ENCODE measurements at regions not wholly inside any gene's neighbourhood (a gene's known extent, or its start where the extent isn't known, plus 50 kb on each side); places are given as distances from the start of the nearest gene placed in this dataset.

GRCh38 chr5:2803751-2804150 lies 52.3 kb upstream of the IRX2 start:
- Histone ChIP-seq H3K27me3 (ENCODE audit: insufficient read depth, low read length, poor library complexity) (no peaks in the 10 kb centered on the region), H3K27ac (ENCODE audit: low read length) (no peak overlapping the region), H4K20me1 (ENCODE audit: insufficient read depth, low read length) (no peaks in the 10 kb centered on the region), H3K9me3 (ENCODE audit: insufficient read depth, low read length, severe bottlenecking) (no peaks in the 10 kb centered on the region), H3K79me2 (ENCODE audit: insufficient read depth, low read length) (no peaks in the 10 kb centered on the region), H2AFZ (ENCODE audit: low read depth, low read length) (no peak overlapping the region), H3K4me3 (ENCODE audit: low read depth in 1 of 2, low read length in 2 of 2) (no peak overlapping the region), H3K4me2 (ENCODE audit: insufficient read depth, low read length) (no peak overlapping the region), H3K9ac (ENCODE audit: low read depth, low read length) (no peak overlapping the region), H3K36me3 (ENCODE audit: insufficient read depth, low read length) (no peaks in the 10 kb centered on the region), H3K4me1 (ENCODE audit: insufficient read depth, low read length) (no peaks in the 10 kb centered on the region)
- no peak for DNase-seq
- ATAC-seq (ENCODE audit: insufficient read depth, low read depth) = no peak
- TF ChIP-seq CTCF (IDR thresholded peaks at IDR 0.05; ENCODE audit: borderline replicate concordance, extremely low read depth, low read length, poor library complexity, severe bottlenecking) = no peak
- TF ChIP-seq EZH2 (IDR thresholded peaks at IDR 0.05; ENCODE audit: borderline replicate concordance, low read depth, low read length, severe bottlenecking) = no peak

GRCh38 chr5:2802693-2803365 lies 51.4 kb upstream of the IRX2 start:
- H3K9ac ChIP-seq (ENCODE audit: low read depth, low read length) = no peak overlapping the region
- no peaks in the 10 kb centered on the region for H3K27me3 ChIP-seq (ENCODE audit: insufficient read depth, low read length, poor library complexity)
- no peak overlapping the region for H3K4me2 ChIP-seq (ENCODE audit: insufficient read depth, low read length)
- H3K4me3 ChIP-seq (ENCODE audit: low read depth in 1 of 2, low read length in 2 of 2) = no peak overlapping the region
- H4K20me1 ChIP-seq (ENCODE audit: insufficient read depth, low read length) = no peaks in the 10 kb centered on the region
- H3K79me2 ChIP-seq (ENCODE audit: insufficient read depth, low read length) = no peaks in the 10 kb centered on the region
- H3K4me1 ChIP-seq (ENCODE audit: insufficient read depth, low read length) = no peaks in the 10 kb centered on the region
- H3K27ac ChIP-seq (ENCODE audit: low read length) = no peak overlapping the region
- ATAC-seq (ENCODE audit: insufficient read depth, low read depth) (no peak), DNase-seq (no peak)
- H3K36me3 ChIP-seq (ENCODE audit: insufficient read depth, low read length) = no peaks in the 10 kb centered on the region
- H3K9me3 ChIP-seq (ENCODE audit: insufficient read depth, low read length, severe bottlenecking) = no peaks in the 10 kb centered on the region
- TF ChIP-seq CTCF (IDR thresholded peaks at IDR 0.05; ENCODE audit: borderline replicate concordance, extremely low read depth, low read length, poor library complexity, severe bottlenecking) = no peak
- no peak for TF ChIP-seq EZH2 (IDR thresholded peaks at IDR 0.05; ENCODE audit: borderline replicate concordance, low read depth, low read length, severe bottlenecking)
- H2AFZ ChIP-seq (ENCODE audit: low read depth, low read length) = no peak overlapping the region

GRCh38 chr5:2801577-2802525 lies 50.4 kb upstream of the IRX2 start:
- no peak for ATAC-seq (ENCODE audit: insufficient read depth, low read depth)
- no peaks in the 10 kb centered on the region for H4K20me1 ChIP-seq (ENCODE audit: insufficient read depth, low read length)
- H3K4me3 ChIP-seq (ENCODE audit: low read depth in 1 of 2, low read length in 2 of 2) = no peak overlapping the region
- TF ChIP-seq CTCF (IDR thresholded peaks at IDR 0.05; ENCODE audit: borderline replicate concordance, extremely low read depth, low read length, poor library complexity, severe bottlenecking) = no peak
- TF ChIP-seq EZH2 (IDR thresholded peaks at IDR 0.05; ENCODE audit: borderline replicate concordance, low read depth, low read length, severe bottlenecking) = no peak
- no peaks in the 10 kb centered on the region for H3K79me2 ChIP-seq (ENCODE audit: insufficient read depth, low read length)
- DNase-seq = no peak
- H3K4me2 ChIP-seq (ENCODE audit: insufficient read depth, low read length) = no peak overlapping the region
- no peak overlapping the region for H3K9ac ChIP-seq (ENCODE audit: low read depth, low read length)
- H2AFZ ChIP-seq (ENCODE audit: low read depth, low read length) = no peak overlapping the region
- no peaks in the 10 kb centered on the region for H3K9me3 ChIP-seq (ENCODE audit: insufficient read depth, low read length, severe bottlenecking)
- no peak overlapping the region for H3K27ac ChIP-seq (ENCODE audit: low read length)
- H3K4me1 ChIP-seq (ENCODE audit: insufficient read depth, low read length) = peaks cover 6% of the 10 kb centered on the region
- H3K27me3 ChIP-seq (ENCODE audit: insufficient read depth, low read length, poor library complexity) = no peaks in the 10 kb centered on the region
- no peaks in the 10 kb centered on the region for H3K36me3 ChIP-seq (ENCODE audit: insufficient read depth, low read length)

Measured in DND-41 (cell line).